ENCODE measurements at regions not wholly inside any gene's neighbourhood (a gene's known extent, or its start where the extent isn't known, plus 50 kb on each side); places are given as distances from the start of the nearest gene placed in this dataset.

- DNase-seq (ENCODE audit: low spot score), result no peak
- in situ Hi-C loops (cut with HindIII; ENCODE audit: low sequenced_read_pairs), result no loop called here
These were observed 455.1 kb upstream of the MPDZ start for GRCh38 chr9:13734601-13735000.

GRCh38 chr9:13732290-13732689, 452.8 kb upstream of the MPDZ start:
- DNase-seq (ENCODE audit: low spot score), result no peak
- in situ Hi-C loops (cut with HindIII; ENCODE audit: low sequenced_read_pairs), result no loop called here

GRCh38 chr9:13731637-13732036, 452.1 kb upstream of the MPDZ start:
- DNase-seq (ENCODE audit: low spot score), result no peak
- in situ Hi-C loops (cut with HindIII; ENCODE audit: low sequenced_read_pairs), result no loop called here

GRCh38 chr9:13729955-13730354, 450.5 kb upstream of the MPDZ start:
- in situ Hi-C loops (cut with HindIII; ENCODE audit: low sequenced_read_pairs), result no loop called here
- DNase-seq (ENCODE audit: low spot score), result no peak

GRCh38 chr9:13728917-13729811, 449.7 kb upstream of the MPDZ start:
- in situ Hi-C loops (cut with HindIII; ENCODE audit: low sequenced_read_pairs), result no loop called here

GRCh38 chr9:13728131-13728530, 448.6 kb upstream of the MPDZ start:
- in situ Hi-C loops (cut with HindIII; ENCODE audit: low sequenced_read_pairs), result no loop called here
- DNase-seq (ENCODE audit: low spot score), result peak; percentile 98

More at GRCh38 chr9:13728917-13729811, 449.7 kb upstream of the MPDZ start:
- peak; percentile 47 for DNase-seq (ENCODE audit: low spot score)

GRCh38 chr9:13726746-13727145, 447.3 kb upstream of the MPDZ start:
- in situ Hi-C loops (cut with HindIII; ENCODE audit: low sequenced_read_pairs), result no loop called here
- peak; percentile 42 for DNase-seq (ENCODE audit: low spot score)

GRCh38 chr9:13725516-13725915, 446.0 kb upstream of the MPDZ start:
- in situ Hi-C loops (cut with HindIII; ENCODE audit: low sequenced_read_pairs), result no loop called here
- no peak for DNase-seq (ENCODE audit: low spot score)

- in situ Hi-C loops (cut with HindIII; ENCODE audit: low sequenced_read_pairs), result no loop called here
These were observed 442.2 kb upstream of the MPDZ start for GRCh38 chr9:13721481-13722235.

GRCh38 chr9:13719981-13720676, 440.6 kb upstream of the MPDZ start:
- DNase-seq (ENCODE audit: low spot score), result no peak
- in situ Hi-C loops (cut with HindIII; ENCODE audit: low sequenced_read_pairs), result no loop called here

More at GRCh38 chr9:13721481-13722235, 442.2 kb upstream of the MPDZ start:
- no peak for DNase-seq (ENCODE audit: low spot score)

- in situ Hi-C loops (cut with HindIII; ENCODE audit: low sequenced_read_pairs), result no loop called here
- no peak for DNase-seq (ENCODE audit: low spot score)
These were observed 440.0 kb upstream of the MPDZ start for GRCh38 chr9:13719446-13719845.

- in situ Hi-C loops (cut with HindIII; ENCODE audit: low sequenced_read_pairs), result no loop called here
- DNase-seq (ENCODE audit: low spot score), result no peak
These were observed 439.0 kb upstream of the MPDZ start for GRCh38 chr9:13718539-13718938.

- in situ Hi-C loops (cut with HindIII; ENCODE audit: low sequenced_read_pairs), result no loop called here
- DNase-seq (ENCODE audit: low spot score), result no peak
These were observed 438.6 kb upstream of the MPDZ start for GRCh38 chr9:13718086-13718485.

GRCh38 chr9:13717322-13718054, 438.0 kb upstream of the MPDZ start:
- in situ Hi-C loops (cut with HindIII; ENCODE audit: low sequenced_read_pairs), result no loop called here
- peak; percentile 5 for DNase-seq (ENCODE audit: low spot score)

- in situ Hi-C loops (cut with HindIII; ENCODE audit: low sequenced_read_pairs), result no loop called here
These were observed 437.3 kb upstream of the MPDZ start for GRCh38 chr9:13716601-13717321.

GRCh38 chr9:13716090-13716489, 436.6 kb upstream of the MPDZ start:
- no peak for DNase-seq (ENCODE audit: low spot score)
- in situ Hi-C loops (cut with HindIII; ENCODE audit: low sequenced_read_pairs), result no loop called here

More at GRCh38 chr9:13716601-13717321, 437.3 kb upstream of the MPDZ start:
- DNase-seq (ENCODE audit: low spot score), result peak; percentile 15

GRCh38 chr9:13715430-13715829, 435.9 kb upstream of the MPDZ start:
- in situ Hi-C loops (cut with HindIII; ENCODE audit: low sequenced_read_pairs), result no loop called here
- DNase-seq (ENCODE audit: low spot score), result no peak

Data from G401 (cell line).